Spinal cord (tissue), 9 donors: ENCODE measurements at regions not wholly inside any gene's neighbourhood (a gene's known extent, or its start where the extent isn't known, plus 50 kb on each side); places are given as distances from the start of the nearest gene placed in this dataset.
"Not testable (repeated sequence)": the region's sequence is repeated elsewhere in the genome, so short reads cannot be mapped to it uniquely, and the experiment has no call there.

Experiments
- DNase-seq, 6 donors: peaks; one replicate each; pipeline versions ENCODE4 v3.0.0 to v3.0.0-alpha.2; 2013 to 2015; ENCODE audit warnings: low spot score in 6 of 6, low read depth in 4 of 6
- H3K27ac ChIP-seq: one replicate; pipeline ENCODE4 v1.5.1; 2013; ENCODE audit warnings: low read depth, low read length, control low read depth
- H3K27me3 ChIP-seq: one replicate; pipeline ENCODE4 v1.6.1; 2013; ENCODE audit warnings: low read length; ENCODE audit not compliant: control insufficient read depth, insufficient read depth
- H3K36me3 ChIP-seq: one replicate; pipeline ENCODE4 v1.6.1; 2013; ENCODE audit warnings: low read length; ENCODE audit not compliant: control insufficient read depth, insufficient read depth
- H3K4me1 ChIP-seq: one replicate; pipeline ENCODE4 v1.6.1; 2013; ENCODE audit warnings: low read length; ENCODE audit not compliant: control insufficient read depth, insufficient read depth
- H3K4me3 ChIP-seq: one replicate; pipeline ENCODE4 v1.5.1; 2013; ENCODE audit warnings: low read depth, low read length, control low read depth
- H3K9me3 ChIP-seq: one replicate; pipeline ENCODE4 v1.6.1; 2013; ENCODE audit warnings: low read length; ENCODE audit not compliant: control insufficient read depth, insufficient read depth
- WGBS: methylation state at CpG from one replicate; pipeline ENCODE4 v1.1.5; 2013; ENCODE audit warnings: missing lambda C conversion rate; ENCODE audit not compliant: insufficient coverage; 5-methylcytosine and 5-hydroxymethylcytosine counted together
- donor health status: healthy.

- no peak for DNase-seq
- H3K9me3 ChIP-seq, result no peaks in the 10 kb centered on the region
- 94% methylated on average over 5 of the region's 5 CpGs for WGBS
- peaks cover 4% of the 10 kb centered on the region for H3K4me1 ChIP-seq
- no peaks in the 10 kb centered on the region for H3K27me3 ChIP-seq
- no peaks in the 10 kb centered on the region for H3K36me3 ChIP-seq
- no peak overlapping the region for H3K4me3 ChIP-seq
- H3K27ac ChIP-seq, result no peak overlapping the region
Measured at GRCh38 chr9:85321561-85321960, 420.2 kb downstream of the AGTPBP1 start.

- peak in 1 of 6 donors; percentile 51 for DNase-seq
- no peaks in the 10 kb centered on the region for H3K9me3 ChIP-seq
- WGBS, result no CpG with 5 or more reads among the region's 2 CpGs
- peaks cover 4% of the 10 kb centered on the region for H3K4me1 ChIP-seq
- no peak overlapping the region for H3K4me3 ChIP-seq
- no peak overlapping the region for H3K27ac ChIP-seq
- no peaks in the 10 kb centered on the region for H3K27me3 ChIP-seq
- no peaks in the 10 kb centered on the region for H3K36me3 ChIP-seq
Measured at GRCh38 chr9:85319936-85320656, 421.7 kb downstream of the AGTPBP1 start.

- H3K9me3 ChIP-seq, H3K27ac ChIP-seq, H3K4me3 ChIP-seq, H3K36me3 ChIP-seq, DNase-seq, H3K4me1 ChIP-seq, H3K27me3 ChIP-seq: not testable (repeated sequence)
- WGBS, result 100% methylated on average over 1 of the region's 2 CpGs
Measured at GRCh38 chr9:85315535-85315934, 426.2 kb downstream of the AGTPBP1 start.

- no peaks in the 10 kb centered on the region for H3K36me3 ChIP-seq
- H3K9me3 ChIP-seq, result peaks cover 2% of the 10 kb centered on the region
- no peak overlapping the region for H3K4me3 ChIP-seq
- H3K27me3 ChIP-seq, result no peaks in the 10 kb centered on the region
- H3K27ac ChIP-seq, result no peak overlapping the region
- DNase-seq, result no peak
- no peaks in the 10 kb centered on the region for H3K4me1 ChIP-seq
Measured at GRCh38 chr9:85310573-85310972, 431.2 kb downstream of the AGTPBP1 start.

GRCh38 chr9:85303757-85304134 lies 438.0 kb downstream of the AGTPBP1 start:
- H3K27me3 ChIP-seq, result no peaks in the 10 kb centered on the region
- peaks cover 3% of the 10 kb centered on the region for H3K4me1 ChIP-seq
- H3K36me3 ChIP-seq, result no peaks in the 10 kb centered on the region
- no peak for DNase-seq
- WGBS, result 80% methylated on average over 1 of the region's 4 CpGs
- peak overlapping the region; percentile 18 for H3K27ac ChIP-seq
- no peak overlapping the region for H3K4me3 ChIP-seq
- H3K9me3 ChIP-seq, result no peaks in the 10 kb centered on the region

- Histone ChIP-seq H3K4me3 (no peak overlapping the region), H3K27ac (no peak overlapping the region), H3K27me3 (no peaks in the 10 kb centered on the region), H3K36me3 (no peaks in the 10 kb centered on the region), H3K9me3 (no peaks in the 10 kb centered on the region), H3K4me1 (peaks cover 3% of the 10 kb centered on the region)
- peak in 1 of 6 donors; percentile 25 for DNase-seq
- 70% methylated on average over 5 of the region's 7 CpGs for WGBS
Measured at GRCh38 chr9:85302938-85303756, 438.6 kb downstream of the AGTPBP1 start.

- H3K36me3 ChIP-seq, result no peaks in the 10 kb centered on the region
- WGBS, result 75% methylated on average over 2 of the region's 4 CpGs
- no peaks in the 10 kb centered on the region for H3K9me3 ChIP-seq
- no peak overlapping the region for H3K27ac ChIP-seq
- H3K4me1 ChIP-seq, result no peaks in the 10 kb centered on the region
- no peak overlapping the region for H3K4me3 ChIP-seq
- no peaks in the 10 kb centered on the region for H3K27me3 ChIP-seq
- DNase-seq, result no peak
Measured at GRCh38 chr9:85298499-85298898, 443.3 kb downstream of the AGTPBP1 start.

DNA sequence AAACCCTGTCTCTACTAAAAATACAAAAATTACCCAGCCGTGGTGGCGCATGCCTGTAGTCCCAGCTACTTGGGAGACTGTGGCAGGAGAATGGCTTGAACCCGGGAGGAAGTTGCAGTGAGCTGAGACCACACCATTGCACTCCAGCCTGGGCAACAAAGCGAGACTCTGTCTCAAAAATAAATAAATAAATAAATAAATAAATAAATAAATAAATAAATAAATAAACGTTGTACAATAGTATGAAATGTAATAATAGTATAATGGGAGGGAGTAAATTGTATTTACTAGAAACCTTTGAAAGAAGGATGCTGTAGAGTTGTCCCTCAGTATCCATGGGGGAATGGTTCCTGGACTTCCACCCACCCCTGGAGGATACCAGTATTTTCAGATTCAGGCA lies 446.5 kb downstream of the AGTPBP1 start:
- H3K27ac ChIP-seq, H3K4me1 ChIP-seq, DNase-seq, H3K36me3 ChIP-seq, H3K4me3 ChIP-seq, H3K27me3 ChIP-seq, H3K9me3 ChIP-seq: not testable (repeated sequence)
- 100% methylated on average over 1 of the region's 5 CpGs for WGBS

- H3K27me3 ChIP-seq, result no peaks in the 10 kb centered on the region
- H3K36me3 ChIP-seq, result no peaks in the 10 kb centered on the region
- H3K9me3 ChIP-seq, result no peaks in the 10 kb centered on the region
- DNase-seq, result no peak
- no peak overlapping the region for H3K4me3 ChIP-seq
- H3K4me1 ChIP-seq, result no peaks in the 10 kb centered on the region
- 83% methylated on average over 3 of the region's 4 CpGs for WGBS
- H3K27ac ChIP-seq, result no peak overlapping the region
Measured at GRCh38 chr9:85292261-85292660, 449.5 kb downstream of the AGTPBP1 start.

DNA sequence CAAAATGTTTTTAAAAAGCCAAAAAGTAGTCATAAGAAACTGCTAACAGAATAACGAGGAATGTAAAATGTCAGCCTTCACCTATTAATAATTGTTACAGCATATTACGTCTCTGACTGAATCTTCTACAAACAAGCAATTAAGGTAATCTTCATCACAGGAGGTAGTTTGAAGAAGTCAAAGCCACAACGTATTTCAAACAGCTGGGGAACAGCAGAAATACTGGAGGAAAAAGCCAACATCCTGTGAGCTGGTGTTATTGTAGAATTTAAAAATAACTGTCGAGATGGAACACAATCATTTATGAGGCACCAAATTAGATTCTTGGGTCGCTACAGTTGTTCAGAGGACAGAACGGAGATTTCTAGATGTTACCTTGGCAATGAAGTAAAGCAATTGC lies 450.5 kb downstream of the AGTPBP1 start:
- Histone ChIP-seq H3K9me3 (no peaks in the 10 kb centered on the region), H3K27me3 (no peaks in the 10 kb centered on the region), H3K36me3 (no peaks in the 10 kb centered on the region), H3K4me1 (no peaks in the 10 kb centered on the region), H3K4me3 (no peak overlapping the region), H3K27ac (no peak overlapping the region)
- no peak for DNase-seq
- WGBS, result 81% methylated on average over 3 of the region's 6 CpGs
